ENCODE measurements at regions not wholly inside any gene's neighbourhood (a gene's known extent, or its start where the extent isn't known, plus 50 kb on each side); places are given as distances from the start of the nearest gene placed in this dataset.
"Not testable (repeated sequence)": the region's sequence is repeated elsewhere in the genome, so short reads cannot be mapped to it uniquely, and the experiment has no call there.

- H3K36me3 Mint-ChIP-seq = peaks cover 1% of the 10 kb centered on the region
- no peak overlapping the region for H3K4me3 Mint-ChIP-seq
- H3K27ac Mint-ChIP-seq = no peak overlapping the region
- no peaks in the 10 kb centered on the region for H3K4me1 Mint-ChIP-seq
- H3K27me3 Mint-ChIP-seq = peaks cover 4% of the 10 kb centered on the region
- no peaks in the 10 kb centered on the region for H3K9me3 Mint-ChIP-seq
Measured at GRCh38 chr21:15660423-15660804, 69.4 kb upstream of the USP25 start.

- H3K27me3 Mint-ChIP-seq = peaks cover 4% of the 10 kb centered on the region
- no peak overlapping the region for H3K27ac Mint-ChIP-seq
- no peaks in the 10 kb centered on the region for H3K9me3 Mint-ChIP-seq
- H3K36me3 Mint-ChIP-seq = no peaks in the 10 kb centered on the region
- no peak overlapping the region for H3K4me3 Mint-ChIP-seq
- peaks cover 0 to 4% (median 0%) of the 10 kb centered on the region in 3 donors for H3K4me1 Mint-ChIP-seq
Measured at GRCh38 chr21:15667010-15667409, 62.8 kb upstream of the USP25 start.

- H3K4me1 Mint-ChIP-seq = peaks cover 0 to 4% (median 0%) of the 10 kb centered on the region in 3 donors
- no peaks in the 10 kb centered on the region for H3K9me3 Mint-ChIP-seq
- no peak overlapping the region for H3K27ac Mint-ChIP-seq
- no peaks in the 10 kb centered on the region for H3K36me3 Mint-ChIP-seq
- H3K27me3 Mint-ChIP-seq = peaks cover 4% of the 10 kb centered on the region
- H3K4me3 Mint-ChIP-seq = no peak overlapping the region
Measured at GRCh38 chr21:15667819-15668218, 62.0 kb upstream of the USP25 start.

- Mint-ChIP-seq H3K9me3 (no peaks in the 10 kb centered on the region), H3K27me3 (peaks cover 4% of the 10 kb centered on the region), H3K4me3 (no peak overlapping the region), H3K36me3 (no peaks in the 10 kb centered on the region), H3K27ac (no peak overlapping the region), H3K4me1 (peaks cover 0 to 4% (median 0%) of the 10 kb centered on the region in 3 donors)
Measured at GRCh38 chr21:15669247-15669646, 60.5 kb upstream of the USP25 start.

- H3K27ac Mint-ChIP-seq = no peak overlapping the region
- no peaks in the 10 kb centered on the region for H3K36me3 Mint-ChIP-seq
- H3K4me1 Mint-ChIP-seq = peaks cover 0 to 4% (median 0%) of the 10 kb centered on the region in 3 donors
- peaks cover 4% of the 10 kb centered on the region for H3K27me3 Mint-ChIP-seq
- no peak overlapping the region for H3K4me3 Mint-ChIP-seq
- no peaks in the 10 kb centered on the region for H3K9me3 Mint-ChIP-seq
Measured at GRCh38 chr21:15671188-15671587, 58.6 kb upstream of the USP25 start.

GRCh38 chr21:15672578-15672977, 57.2 kb upstream of the USP25 start:
- not testable (repeated sequence) for H3K36me3 Mint-ChIP-seq, H3K27me3 Mint-ChIP-seq, H3K27ac Mint-ChIP-seq, H3K4me3 Mint-ChIP-seq, H3K9me3 Mint-ChIP-seq, H3K4me1 Mint-ChIP-seq

GRCh38 chr21:15676935-15677334, 52.8 kb upstream of the USP25 start:
- H3K36me3 Mint-ChIP-seq = peaks cover 1% of the 10 kb centered on the region
- peaks cover 6% of the 10 kb centered on the region for H3K27me3 Mint-ChIP-seq
- no peak overlapping the region for H3K4me3 Mint-ChIP-seq
- no peaks in the 10 kb centered on the region for H3K9me3 Mint-ChIP-seq
- H3K4me1 Mint-ChIP-seq = no peaks in the 10 kb centered on the region
- no peak overlapping the region for H3K27ac Mint-ChIP-seq

- Mint-ChIP-seq H3K27ac (no peak overlapping the region), H3K4me3 (no peak overlapping the region), H3K4me1 (peaks cover 0 to 1% (median 0%) of the 10 kb centered on the region in 3 donors), H3K9me3 (no peaks in the 10 kb centered on the region), H3K36me3 (peaks cover 1% of the 10 kb centered on the region), H3K27me3 (peaks cover 6% of the 10 kb centered on the region)
Measured at GRCh38 chr21:15679630-15680029, 50.2 kb upstream of the USP25 start.

All from IgD-negative memory B cell (primary cell).